ENCODE measurements at regions not wholly inside any gene's neighbourhood (a gene's known extent, or its start where the extent isn't known, plus 50 kb on each side); places are given as distances from the start of the nearest gene placed in this dataset.
"Not testable (repeated sequence)": the region's sequence is repeated elsewhere in the genome, so short reads cannot be mapped to it uniquely, and the experiment has no call there.

- no peak for DNase-seq
Observed at GRCh38 chr9:107850653-107851052, 361.1 kb upstream of the KLF4 start.

DNA sequence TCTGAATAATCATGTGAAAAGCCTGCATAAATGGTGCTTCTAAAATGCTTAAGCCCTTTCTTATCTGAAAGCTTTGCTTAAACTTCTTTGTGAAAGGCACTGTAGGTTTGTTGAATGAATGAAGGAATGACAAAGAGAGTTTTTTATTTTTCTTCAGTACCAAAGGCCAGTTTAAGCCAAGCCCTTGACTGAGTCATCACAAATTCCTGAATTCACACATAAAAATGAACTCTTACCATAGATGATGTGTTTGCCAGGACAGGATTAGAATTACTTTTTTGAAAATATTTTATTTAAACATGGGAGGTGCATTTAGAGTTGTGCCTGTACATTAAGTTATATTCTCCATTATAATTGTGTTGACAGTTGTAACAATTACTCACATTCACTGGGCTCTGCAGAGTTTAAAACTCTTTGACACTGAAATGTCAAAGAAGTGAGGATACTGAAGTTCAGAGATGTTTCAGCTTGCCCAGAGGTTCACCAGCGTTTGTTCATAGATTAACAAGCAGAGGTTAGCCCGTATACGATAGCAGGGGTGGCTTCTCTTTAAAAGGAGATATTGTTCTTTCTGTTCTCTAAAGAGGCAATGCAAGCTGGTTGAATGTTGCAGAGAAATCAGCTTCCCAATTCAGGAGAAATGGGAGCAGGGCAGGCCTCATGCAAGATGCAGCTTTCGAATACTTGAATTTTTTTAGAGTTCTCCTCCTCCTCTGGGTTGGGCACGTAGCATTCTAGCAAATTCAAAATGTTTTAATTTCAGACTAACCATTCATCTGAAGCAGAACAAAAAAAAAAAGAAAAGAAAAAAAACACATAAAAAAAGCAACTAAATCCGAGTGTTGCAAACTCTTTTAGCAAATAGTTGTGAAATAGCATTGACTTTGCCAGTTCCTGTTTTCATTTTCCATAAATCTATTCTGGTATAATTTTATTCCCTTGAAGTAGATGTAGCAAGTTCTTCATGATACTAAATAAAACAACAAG lies 358.7 kb upstream of the KLF4 start:
- no peak for DNase-seq

GRCh38 chr9:107842530-107842929 lies 353.0 kb upstream of the KLF4 start:
- no peak for DNase-seq

DNA sequence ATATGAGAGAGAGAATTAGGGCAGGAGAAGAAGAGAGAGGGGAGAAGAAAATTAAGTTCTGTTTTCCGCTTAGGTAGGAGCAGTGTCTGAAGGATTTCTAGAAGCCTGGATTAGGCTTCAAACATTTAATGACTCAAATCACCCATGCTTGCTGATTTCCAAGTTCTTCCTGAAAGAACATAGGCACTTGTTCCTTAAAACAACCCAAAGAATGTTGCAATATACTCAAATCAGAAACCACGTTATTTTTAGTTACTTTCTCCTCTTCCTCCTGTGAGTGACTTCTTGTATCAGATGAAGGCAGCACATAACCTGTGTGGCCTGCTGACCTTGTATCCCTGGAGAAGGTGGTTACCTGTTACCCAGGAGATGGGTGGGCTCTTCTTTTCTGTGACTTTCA lies 351.5 kb upstream of the KLF4 start:
- DNase-seq = no peak

DNA sequence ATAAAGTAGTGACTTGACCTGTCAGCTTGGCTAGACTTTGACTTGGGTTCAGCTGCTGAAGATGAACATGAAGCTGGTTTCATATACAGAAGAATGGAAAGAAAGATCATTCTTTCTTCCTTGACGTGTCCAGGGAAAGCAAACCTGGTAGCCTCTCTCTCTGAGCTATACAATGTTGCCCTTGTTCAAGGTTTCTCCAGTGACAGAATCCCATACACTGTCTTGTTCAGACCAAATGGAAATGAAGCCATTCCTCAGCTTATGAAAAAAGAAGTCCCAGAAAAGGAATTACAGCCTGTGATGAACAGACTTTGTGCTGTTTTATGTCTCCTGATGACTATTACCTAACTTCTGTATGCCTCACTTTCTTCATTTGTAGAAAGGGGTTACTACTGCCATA lies 349.8 kb upstream of the KLF4 start:
- no peak for DNase-seq

DNA sequence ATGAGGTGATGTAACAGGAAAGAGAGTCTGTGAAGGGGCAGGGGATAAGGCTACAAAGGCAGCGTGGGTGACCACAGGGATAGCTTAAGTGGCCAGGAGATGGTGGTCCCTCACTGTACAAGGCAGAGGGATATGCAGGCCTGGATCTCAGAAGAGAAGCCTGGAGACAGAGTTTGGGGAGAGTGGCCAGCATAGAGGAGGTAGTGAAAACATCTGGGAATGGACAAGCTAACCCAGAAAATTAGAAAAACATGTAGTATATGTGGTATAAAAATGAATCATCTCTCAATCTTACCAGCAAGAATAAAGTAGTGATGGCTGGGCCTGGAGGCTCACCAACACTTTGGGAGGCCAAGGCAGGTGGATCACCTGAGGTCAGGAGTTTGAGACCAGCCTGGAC lies 349.2 kb upstream of the KLF4 start:
- DNase-seq = no peak

- DNase-seq = no peak
Observed at GRCh38 chr9:107836300-107836699, 346.7 kb upstream of the KLF4 start.

GRCh38 chr9:107833295-107833694 lies 343.7 kb upstream of the KLF4 start:
- DNase-seq = no peak

DNA sequence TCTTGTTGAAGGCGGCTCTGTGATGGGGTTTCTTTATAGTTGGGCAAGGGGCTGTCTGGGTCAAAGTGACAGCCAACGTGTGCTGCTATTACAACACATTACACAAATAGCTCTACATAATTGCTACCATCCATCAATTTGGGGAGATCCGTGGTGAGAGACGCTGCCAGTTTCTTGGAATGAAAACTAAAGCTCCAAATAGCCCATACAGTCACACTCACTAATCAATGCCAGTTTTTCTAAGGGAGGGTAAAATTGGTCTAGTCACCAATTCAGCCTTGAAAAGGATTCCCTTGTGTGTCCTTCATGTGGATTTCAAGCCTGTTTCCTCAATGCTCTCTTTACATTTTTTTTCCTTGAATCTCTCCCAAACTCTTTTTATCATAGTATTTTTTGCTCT lies 343.3 kb upstream of the KLF4 start:
- DNase-seq = no peak

DNA sequence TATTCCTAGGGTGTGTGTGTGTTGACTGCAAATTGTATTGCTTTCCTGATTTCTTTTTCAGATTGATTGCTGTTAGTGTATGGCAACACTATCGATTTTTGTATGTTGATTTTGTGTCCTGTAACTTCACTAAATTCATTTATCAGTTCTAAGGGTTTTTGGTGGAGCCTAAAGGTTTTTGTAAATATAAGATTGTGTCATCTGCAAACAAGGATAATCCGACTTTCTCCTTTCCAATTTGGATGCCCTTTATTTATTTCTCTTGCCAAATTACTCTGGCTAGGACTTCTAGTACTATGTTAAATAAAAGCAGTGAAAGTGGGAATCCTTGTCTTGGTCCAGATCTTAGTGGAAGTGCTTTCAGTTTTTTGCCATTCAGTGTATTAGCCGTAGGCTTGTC lies 340.9 kb upstream of the KLF4 start:
- DNase-seq = no peak

DNA sequence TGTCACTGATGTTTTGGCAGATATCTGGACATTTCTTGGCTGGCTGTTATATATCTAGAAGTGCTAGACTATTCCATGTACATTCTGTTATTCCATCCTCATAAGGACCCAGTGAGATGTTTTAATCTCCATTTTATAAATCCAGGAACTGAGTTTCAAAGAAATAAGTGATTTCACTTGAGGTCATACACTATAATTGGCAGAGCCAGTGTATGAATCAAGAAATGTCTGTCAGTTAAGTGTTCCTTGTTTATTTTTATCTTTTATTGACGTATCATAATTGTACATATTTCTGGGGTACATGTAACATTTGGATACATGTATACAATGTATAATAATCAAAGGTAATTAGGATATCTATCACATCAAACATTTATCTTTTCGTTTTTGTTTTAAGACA lies 338.3 kb upstream of the KLF4 start:
- DNase-seq = no peak

DNA sequence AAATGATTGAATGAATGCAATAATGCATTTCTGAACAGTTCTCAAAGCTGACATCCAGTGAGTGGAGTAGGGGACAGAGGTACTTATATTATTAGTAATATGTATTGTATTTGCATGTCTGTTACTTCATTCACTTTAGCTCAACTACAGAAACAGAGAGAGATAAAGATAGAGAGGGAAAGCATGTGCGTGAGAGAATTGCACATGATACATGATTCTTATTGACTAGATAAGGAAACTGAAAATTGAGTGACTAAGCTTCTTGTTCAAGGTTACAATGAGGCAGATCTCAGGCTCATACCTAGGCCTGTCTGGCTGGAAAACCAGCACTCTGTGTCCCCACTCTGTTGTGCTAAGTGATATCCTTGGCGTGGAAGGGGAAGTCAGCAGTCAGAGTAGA lies 337.7 kb upstream of the KLF4 start:
- DNase-seq = no peak

DNA sequence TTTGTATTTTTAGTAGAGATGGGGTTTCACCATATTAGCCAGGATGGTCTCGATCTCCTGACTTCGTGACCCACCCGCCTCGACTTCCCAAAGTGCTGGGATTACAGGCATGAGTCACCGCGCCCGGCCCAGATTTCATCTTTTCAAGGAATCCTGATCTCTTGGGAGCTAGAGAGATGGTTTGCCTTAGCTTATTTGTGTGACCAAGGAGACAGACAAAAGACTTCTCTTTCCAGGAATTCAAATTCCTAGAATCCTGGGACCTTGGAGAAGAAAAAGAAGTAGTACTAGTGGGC lies 337.1 kb upstream of the KLF4 start:
- not testable (repeated sequence) for DNase-seq

- DNase-seq = no peak
Observed at GRCh38 chr9:107824556-107824955, 335.0 kb upstream of the KLF4 start.

DNA sequence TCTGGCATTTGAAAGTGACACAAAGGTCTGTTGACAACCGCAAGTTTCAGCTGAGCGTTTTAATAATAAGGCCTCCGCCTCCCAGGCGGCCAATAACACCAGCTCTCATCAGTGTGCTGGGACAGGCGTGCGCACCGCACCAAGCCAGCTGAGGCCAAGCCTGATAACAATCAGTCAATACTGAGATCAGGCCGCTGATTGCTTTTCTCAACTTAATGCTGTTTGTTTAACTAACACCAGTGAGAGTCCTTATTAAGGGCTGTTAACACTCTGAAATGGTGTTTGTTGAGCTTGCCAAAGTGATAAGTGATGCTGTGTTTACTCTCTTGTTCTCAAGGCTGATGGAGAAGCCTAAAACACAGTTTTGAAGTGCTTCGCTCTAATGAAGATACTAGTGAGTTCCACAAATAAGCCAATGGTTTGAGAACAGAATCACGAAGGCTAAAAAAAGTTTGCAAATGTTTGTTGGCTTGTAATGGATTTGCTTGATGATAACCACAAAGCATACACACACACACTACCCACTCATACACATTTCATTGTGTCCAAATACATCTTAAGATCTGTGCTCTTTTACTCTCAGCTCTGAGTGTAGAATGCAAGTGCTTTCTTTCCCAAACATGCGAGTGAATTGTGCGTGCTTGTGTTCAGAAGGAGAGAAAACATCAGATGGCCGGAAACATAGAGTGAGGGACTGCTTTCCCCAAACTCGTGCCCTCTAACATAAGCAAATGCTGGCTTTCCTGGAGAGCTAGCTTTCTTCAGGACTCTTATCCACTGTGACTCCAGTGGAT lies 330.4 kb upstream of the KLF4 start:
- DNase-seq = no peak

DNA sequence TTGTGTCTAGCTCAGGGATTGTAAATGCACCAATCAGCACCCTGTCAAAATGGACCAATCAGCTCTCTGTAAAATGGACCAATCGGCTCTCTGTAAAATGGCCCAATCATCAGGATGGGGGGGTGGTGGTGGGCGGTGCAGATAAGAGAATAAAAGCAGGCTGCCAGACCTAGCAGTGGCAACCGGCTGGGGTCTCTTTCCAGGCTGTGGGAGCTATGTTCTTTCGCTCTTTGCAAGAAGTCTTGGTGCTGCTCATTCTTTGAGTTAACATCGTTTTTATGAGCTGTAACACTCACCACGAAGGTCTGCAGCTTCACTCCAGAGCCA lies 328.9 kb upstream of the KLF4 start:
- not testable (repeated sequence) for DNase-seq

GRCh38 chr9:107817595-107818502 lies 328.3 kb upstream of the KLF4 start:
- DNase-seq = not testable (repeated sequence)

GRCh38 chr9:107816561-107817021 lies 327.0 kb upstream of the KLF4 start:
- DNase-seq = no peak

- DNase-seq = no peak
Observed at GRCh38 chr9:107815782-107816560, 326.4 kb upstream of the KLF4 start.

DNA sequence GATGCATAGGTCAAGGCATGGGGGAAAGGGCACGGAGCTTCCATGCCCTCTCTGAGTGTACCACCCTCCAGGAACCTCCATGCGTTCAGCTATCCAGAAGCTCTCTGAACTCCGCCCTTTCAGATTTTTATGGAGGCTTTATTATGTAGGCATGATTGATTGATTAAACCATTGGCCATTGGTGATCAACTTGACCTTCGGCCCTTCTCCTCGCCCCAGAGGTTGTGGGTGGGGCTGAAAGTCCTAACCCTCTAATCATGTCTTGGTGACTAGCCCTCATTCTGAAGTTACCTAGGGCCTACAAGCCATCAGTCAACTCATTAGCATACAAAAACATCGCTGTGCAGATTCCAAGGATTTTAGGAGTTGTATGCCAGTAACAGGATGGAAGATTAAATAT lies 323.7 kb upstream of the KLF4 start:
- no peak for DNase-seq

DNA sequence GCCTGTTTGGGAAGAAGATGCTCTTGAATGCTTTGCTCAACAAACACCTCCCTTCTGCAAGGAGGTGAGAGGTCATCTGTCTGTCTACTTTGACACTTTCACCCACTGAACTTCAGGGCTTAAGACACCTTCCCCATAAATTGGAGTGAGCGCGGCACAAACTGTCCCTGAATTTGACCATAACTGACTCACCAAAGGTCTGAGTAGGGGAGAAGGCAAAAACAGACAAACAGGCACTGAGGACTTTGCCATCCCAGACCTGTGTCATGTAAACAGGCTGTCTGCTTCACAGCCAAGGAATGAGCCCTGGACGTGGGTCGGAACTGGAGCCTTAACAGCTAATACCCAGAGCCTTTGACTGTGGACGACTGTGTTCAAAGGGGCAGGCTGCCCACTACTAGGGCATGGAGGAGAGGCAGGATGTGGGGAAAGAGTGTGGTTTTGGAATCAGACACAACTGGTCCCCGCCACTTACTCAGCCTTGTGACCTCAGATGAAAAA lies 320.9 kb upstream of the KLF4 start:
- DNase-seq = no peak

- no peak for DNase-seq
Observed at GRCh38 chr9:107809871-107810460, 320.4 kb upstream of the KLF4 start.
